NT2/D1 (cell line): ENCODE measurements at regions not wholly inside any gene's neighbourhood (a gene's known extent, or its start where the extent isn't known, plus 50 kb on each side); places are given as distances from the start of the nearest gene placed in this dataset.
A peak's percentile ranks its signal among the peaks of the same experiment; 100 is the strongest.

Source experiments
- DNase-seq: peaks from one replicate; pipeline ENCODE4 v3.0.0-alpha.2; 2011; ENCODE audit warnings: low read depth, low spot score
- H3K27me3 ChIP-seq: 2 replicates; pipeline ENCODE4 v1.6.0; 2011; ENCODE audit warnings: mild to moderate bottlenecking; ENCODE audit not compliant: insufficient read length, insufficient read depth
- H3K36me3 ChIP-seq: 2 replicates; pipeline ENCODE4 v1.6.1; 2011; ENCODE audit warnings: mild to moderate bottlenecking, low read length, mixed read lengths; ENCODE audit not compliant: insufficient read depth, insufficient read length
- H3K4me1 ChIP-seq: 2 replicates; pipeline ENCODE4 v1.5.1; 2011; ENCODE audit not compliant: insufficient read depth, insufficient read length
- H3K4me3 ChIP-seq: 2 replicates; pipeline ENCODE4 v1.5.1; 2011; ENCODE audit warnings: low read depth; ENCODE audit not compliant: insufficient read length
- H3K9ac ChIP-seq: 2 replicates; pipeline ENCODE4 v1.6.0; 2011; ENCODE audit warnings: low read depth; ENCODE audit not compliant: insufficient read length
- H3K9me3 ChIP-seq: 2 replicates; pipeline ENCODE4 v1.5.1; 2011; ENCODE audit warnings: mild to moderate bottlenecking, low read length; ENCODE audit not compliant: insufficient read depth
- SUZ12 ChIP-seq: IDR thresholded peaks from 2 replicates; pipeline ENCODE4 v1.6.1; 2011; ENCODE audit not compliant: insufficient read length, insufficient read depth; ENCODE audit errors: extremely low read depth
- YY1 ChIP-seq: IDR thresholded peaks from 2 replicates; pipeline ENCODE4 v1.6.1; 2011; ENCODE audit not compliant: insufficient read length, insufficient read depth
- ZNF274 ChIP-seq: IDR thresholded peaks from 2 replicates; pipeline ENCODE4 v1.6.1; 2011; ENCODE audit warnings: mild to moderate bottlenecking, low read depth, low read length

DNA sequence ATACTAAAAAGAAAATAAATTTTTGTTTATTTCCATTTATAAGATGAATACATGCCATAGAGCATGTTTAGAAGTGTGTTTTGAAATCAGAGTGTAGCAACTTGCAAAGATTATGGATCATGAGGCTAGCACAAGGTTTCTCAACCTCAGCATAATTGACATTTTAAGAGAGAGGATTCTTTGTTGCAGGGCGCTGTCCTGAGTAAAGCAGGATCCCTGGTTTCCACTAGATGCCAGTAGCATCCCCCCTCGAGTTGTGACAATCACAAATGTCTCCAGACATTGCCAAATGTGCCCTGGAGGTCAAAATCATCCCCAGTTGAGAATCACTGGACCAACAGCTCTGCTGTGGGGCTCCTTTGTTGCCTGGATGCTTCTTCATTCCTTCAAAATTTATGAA, 128.5 kb upstream of the RBMS3 start:
- Histone ChIP-seq H3K4me3 (no peak overlapping the region), H3K4me1 (no peaks in the 10 kb centered on the region), H3K9me3 (no peaks in the 10 kb centered on the region), H3K9ac (no peak overlapping the region), H3K27me3 (no peaks in the 10 kb centered on the region), H3K36me3 (no peaks in the 10 kb centered on the region)
- TF ChIP-seq SUZ12 = no peak
- no peak for TF ChIP-seq ZNF274
- TF ChIP-seq YY1 = no peak
- no peak for DNase-seq

DNA sequence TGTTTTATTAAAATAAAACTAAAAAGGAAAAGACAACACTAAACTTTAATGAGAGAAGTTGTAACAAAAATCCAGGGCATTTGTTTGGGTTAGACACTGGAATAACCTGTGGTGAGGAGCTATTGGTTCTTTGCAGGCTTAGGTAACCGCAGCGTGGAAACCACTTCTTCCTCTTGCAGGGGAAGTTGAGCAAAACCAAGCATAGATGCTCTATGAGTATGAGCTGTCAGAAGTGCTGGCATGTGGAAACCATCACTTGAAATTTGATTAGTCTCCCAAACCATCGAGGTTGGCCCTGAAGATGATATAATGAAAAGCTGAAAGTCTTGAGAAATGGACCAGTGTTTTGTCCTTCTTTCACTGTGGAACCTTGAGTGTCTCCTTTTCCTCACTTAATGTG, 127.1 kb upstream of the RBMS3 start:
- H3K36me3 ChIP-seq = no peaks in the 10 kb centered on the region
- H3K9ac ChIP-seq = no peak overlapping the region
- no peak for TF ChIP-seq SUZ12
- no peak for TF ChIP-seq YY1
- TF ChIP-seq ZNF274 = no peak
- H3K9me3 ChIP-seq = no peaks in the 10 kb centered on the region
- no peak for DNase-seq
- H3K27me3 ChIP-seq = no peaks in the 10 kb centered on the region
- no peak overlapping the region for H3K4me3 ChIP-seq
- H3K4me1 ChIP-seq = no peaks in the 10 kb centered on the region

DNA sequence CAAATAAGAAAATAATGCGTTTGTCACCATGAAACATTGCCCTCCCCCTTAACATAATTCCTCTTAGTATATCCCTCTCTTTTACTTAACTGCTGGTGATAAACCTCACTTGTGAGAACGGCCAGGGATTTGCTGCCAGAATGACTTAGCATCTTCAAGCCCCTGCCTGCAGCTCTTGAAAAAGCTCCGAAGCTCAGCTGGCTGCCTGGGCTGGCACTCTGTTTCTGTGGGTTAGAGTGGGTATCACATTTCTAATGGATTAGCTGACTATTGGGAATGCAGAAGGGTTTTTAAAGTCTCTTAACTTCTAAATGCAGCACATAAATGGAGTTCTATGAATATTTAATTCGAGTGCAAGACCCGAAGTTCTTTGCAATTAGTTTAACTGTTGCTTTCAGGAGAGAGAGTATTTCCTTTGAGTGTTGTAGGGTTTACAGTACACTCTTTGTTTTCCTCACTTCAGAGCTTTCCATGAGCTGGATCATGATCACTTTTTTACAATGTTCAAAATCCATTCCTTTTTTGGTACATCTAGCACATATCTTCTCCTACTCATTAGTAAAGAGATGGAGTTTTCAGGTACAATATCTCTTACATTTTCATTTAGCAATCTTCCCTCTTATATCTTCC, 124.7 kb upstream of the RBMS3 start:
- Histone ChIP-seq H3K4me3 (no peak overlapping the region), H3K9me3 (no peaks in the 10 kb centered on the region), H3K9ac (no peak overlapping the region), H3K27me3 (no peaks in the 10 kb centered on the region), H3K4me1 (no peaks in the 10 kb centered on the region), H3K36me3 (no peaks in the 10 kb centered on the region)
- no peak for TF ChIP-seq YY1
- TF ChIP-seq ZNF274 = no peak
- DNase-seq = peak; percentile 20

DNA sequence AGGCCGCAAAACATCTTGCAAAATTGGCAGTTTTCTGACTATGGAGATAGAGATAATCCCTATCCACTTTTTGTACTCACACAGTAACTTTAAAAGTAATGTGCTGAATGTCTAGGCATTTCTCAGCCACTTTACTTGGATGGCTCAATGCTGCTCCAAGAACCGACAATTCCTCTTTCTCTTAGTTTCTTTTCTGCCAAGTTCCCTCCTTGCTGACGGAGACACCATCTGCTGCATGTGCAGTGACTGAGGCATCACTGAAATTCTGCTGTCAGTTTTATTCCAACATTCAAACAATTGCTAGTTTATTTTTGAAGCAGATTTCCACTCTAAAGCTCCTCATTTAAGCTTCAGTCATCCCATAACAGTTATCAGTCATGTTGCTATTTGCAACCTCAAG, 116.0 kb upstream of the RBMS3 start:
- Histone ChIP-seq H3K9ac (no peak overlapping the region), H3K4me3 (no peak overlapping the region), H3K4me1 (no peaks in the 10 kb centered on the region), H3K36me3 (no peaks in the 10 kb centered on the region), H3K27me3 (no peaks in the 10 kb centered on the region), H3K9me3 (no peaks in the 10 kb centered on the region)
- no peak for TF ChIP-seq SUZ12
- TF ChIP-seq ZNF274 = no peak
- no peak for TF ChIP-seq YY1
- no peak for DNase-seq

DNA sequence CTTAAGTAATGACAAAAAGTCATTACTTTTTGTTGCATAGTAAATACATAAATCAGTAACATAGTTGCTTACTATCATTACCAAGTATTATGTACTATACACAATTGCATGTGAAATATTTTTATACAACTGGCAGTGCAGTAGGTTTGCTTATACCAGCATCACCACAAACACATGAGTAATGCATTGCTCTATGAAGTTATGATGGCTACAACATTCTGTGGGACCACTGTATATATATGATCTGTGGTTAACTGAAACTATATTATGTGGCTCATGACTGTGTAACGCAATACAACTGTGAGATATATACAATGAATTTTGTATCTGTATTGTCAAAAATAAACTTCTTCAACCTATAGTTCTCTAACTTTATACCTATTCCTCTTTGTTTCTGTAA, 113.7 kb upstream of the RBMS3 start:
- no peaks in the 10 kb centered on the region for H3K9me3 ChIP-seq
- no peaks in the 10 kb centered on the region for H3K4me1 ChIP-seq
- no peak for DNase-seq
- no peaks in the 10 kb centered on the region for H3K27me3 ChIP-seq
- TF ChIP-seq ZNF274 = no peak
- TF ChIP-seq YY1 = no peak
- no peak for TF ChIP-seq SUZ12
- no peak overlapping the region for H3K4me3 ChIP-seq
- H3K9ac ChIP-seq = no peak overlapping the region
- no peaks in the 10 kb centered on the region for H3K36me3 ChIP-seq

DNA sequence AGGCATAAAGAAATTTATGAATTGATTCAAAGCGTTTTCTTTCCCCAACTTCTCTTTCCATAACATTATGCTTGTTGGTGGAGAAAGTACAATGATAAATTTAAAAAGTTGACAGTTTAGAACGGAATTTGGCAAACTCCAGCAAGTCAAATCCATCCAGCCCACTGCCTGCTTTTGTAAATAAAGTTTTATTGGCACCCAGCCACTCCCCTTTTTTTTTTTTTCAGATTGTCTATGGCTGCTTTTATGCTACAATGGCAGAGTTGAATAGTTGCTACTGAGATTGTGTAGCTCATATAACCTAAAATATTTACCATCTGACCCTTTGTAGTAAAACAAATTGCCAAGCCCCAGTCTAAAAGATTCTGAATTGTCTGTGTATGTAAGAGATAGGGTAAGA, 112.8 kb upstream of the RBMS3 start:
- no peak for DNase-seq

DNA sequence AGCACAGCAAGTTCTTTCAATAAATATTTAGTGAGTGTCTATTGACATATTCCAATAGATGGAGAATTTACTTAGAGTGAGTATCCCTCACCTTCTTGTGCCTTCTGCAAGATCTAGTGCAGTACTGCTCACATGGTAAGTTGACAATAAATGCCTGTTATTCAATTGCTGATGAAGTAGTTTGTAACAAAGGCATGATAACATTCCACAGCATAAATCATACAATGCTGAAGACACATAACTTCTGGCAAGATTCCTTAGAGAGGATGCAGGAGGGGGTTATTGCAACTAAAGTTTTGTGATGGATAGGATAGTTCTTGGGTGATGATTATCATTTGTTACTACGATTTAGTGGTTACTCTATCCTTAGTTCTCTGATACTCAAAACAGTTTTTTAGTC, 112.2 kb upstream of the RBMS3 start:
- H3K9ac ChIP-seq = no peak overlapping the region
- no peaks in the 10 kb centered on the region for H3K27me3 ChIP-seq
- no peak overlapping the region for H3K4me3 ChIP-seq
- no peaks in the 10 kb centered on the region for H3K9me3 ChIP-seq
- no peak for DNase-seq
- TF ChIP-seq YY1 = no peak
- TF ChIP-seq ZNF274 = no peak
- TF ChIP-seq SUZ12 = no peak
- no peaks in the 10 kb centered on the region for H3K36me3 ChIP-seq
- H3K4me1 ChIP-seq = no peaks in the 10 kb centered on the region

More for the DNA sequence above, 112.8 kb upstream of the RBMS3 start:
- Histone ChIP-seq H3K27me3 (no peaks in the 10 kb centered on the region), H3K36me3 (no peaks in the 10 kb centered on the region), H3K9ac (no peak overlapping the region), H3K4me1 (no peaks in the 10 kb centered on the region), H3K9me3 (no peaks in the 10 kb centered on the region), H3K4me3 (no peak overlapping the region)
- TF ChIP-seq YY1 (no peak), SUZ12 (no peak), ZNF274 (no peak)
